ENCODE measurements at regions not wholly inside any gene's neighbourhood (a gene's known extent, or its start where the extent isn't known, plus 50 kb on each side); places are given as distances from the start of the nearest gene placed in this dataset.
"Not testable (repeated sequence)": the region's sequence is repeated elsewhere in the genome, so short reads cannot be mapped to it uniquely, and the experiment has no call there.

- not testable (repeated sequence) for TF ChIP-seq NFXL1 (IDR thresholded peaks at IDR 0.05; ENCODE audit: borderline replicate concordance); SUPT20H (IDR thresholded peaks at IDR 0.05; ENCODE audit: borderline replicate concordance, control insufficient read depth, low read depth, low read length); EP300 (IDR thresholded peaks at IDR 0.05; ENCODE audit: borderline replicate concordance in 1 of 2, control insufficient read depth in 1 of 2, low read depth in 2 of 2, low read length in 2 of 2); CTCF (IDR thresholded peaks at IDR 0.05 in 2 of 3, conservative IDR thresholded peaks at IDR 0.05 in 1 of 3; ENCODE audit: control insufficient read depth in 2 of 3, extremely low read depth in 1 of 3, insufficient read depth in 1 of 3, low read depth in 3 of 3, low read length in 3 of 3); POLR2A (IDR thresholded peaks at IDR 0.05; ENCODE audit: low read depth, low read length); EZH2 (IDR thresholded peaks at IDR 0.05; ENCODE audit: borderline replicate concordance, control insufficient read depth, low read depth, low read length); GABPA (IDR thresholded peaks at IDR 0.05; ENCODE audit: low read depth); BMI1 (IDR thresholded peaks at IDR 0.05; ENCODE audit: borderline replicate concordance); LARP7 (IDR thresholded peaks at IDR 0.05); NFYB (IDR thresholded peaks at IDR 0.05; ENCODE audit: insufficient read depth, low read depth, low read length)
- TF ChIP-seq, protein P1, sequence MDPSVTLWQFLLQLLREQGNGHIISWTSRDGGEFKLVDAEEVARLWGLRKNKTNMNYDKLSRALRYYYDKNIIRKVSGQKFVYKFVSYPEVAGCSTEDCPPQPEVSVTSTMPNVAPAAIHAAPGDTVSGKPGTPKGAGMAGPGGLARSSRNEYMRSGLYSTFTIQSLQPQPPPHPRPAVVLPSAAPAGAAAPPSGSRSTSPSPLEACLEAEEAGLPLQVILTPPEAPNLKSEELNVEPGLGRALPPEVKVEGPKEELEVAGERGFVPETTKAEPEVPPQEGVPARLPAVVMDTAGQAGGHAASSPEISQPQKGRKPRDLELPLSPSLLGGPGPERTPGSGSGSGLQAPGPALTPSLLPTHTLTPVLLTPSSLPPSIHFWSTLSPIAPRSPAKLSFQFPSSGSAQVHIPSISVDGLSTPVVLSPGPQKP (IDR thresholded peaks at IDR 0.05; ENCODE audit: low read depth, low read length) = not testable (repeated sequence)
- TF ChIP-seq, protein P2, sequence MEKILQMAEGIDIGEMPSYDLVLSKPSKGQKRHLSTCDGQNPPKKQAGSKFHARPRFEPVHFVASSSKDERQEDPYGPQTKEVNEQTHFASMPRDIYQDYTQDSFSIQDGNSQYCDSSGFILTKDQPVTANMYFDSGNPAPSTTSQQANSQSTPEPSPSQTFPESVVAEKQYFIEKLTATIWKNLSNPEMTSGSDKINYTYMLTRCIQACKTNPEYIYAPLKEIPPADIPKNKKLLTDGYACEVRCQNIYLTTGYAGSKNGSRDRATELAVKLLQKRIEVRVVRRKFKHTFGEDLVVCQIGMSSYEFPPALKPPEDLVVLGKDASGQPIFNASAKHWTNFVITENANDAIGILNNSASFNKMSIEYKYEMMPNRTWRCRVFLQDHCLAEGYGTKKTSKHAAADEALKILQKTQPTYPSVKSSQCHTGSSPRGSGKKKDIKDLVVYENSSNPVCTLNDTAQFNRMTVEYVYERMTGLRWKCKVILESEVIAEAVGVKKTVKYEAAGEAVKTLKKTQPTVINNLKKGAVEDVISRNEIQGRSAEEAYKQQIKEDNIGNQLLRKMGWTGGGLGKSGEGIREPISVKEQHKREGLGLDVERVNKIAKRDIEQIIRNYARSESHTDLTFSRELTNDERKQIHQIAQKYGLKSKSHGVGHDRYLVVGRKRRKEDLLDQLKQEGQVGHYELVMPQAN (conservative IDR thresholded peaks at IDR 0.05) = not testable (repeated sequence)
These were observed 199.0 kb downstream of the FRK start for GRCh38 chr6:115861658-115862057.
